DOHH2 (cell line): ENCODE measurements at regions not wholly inside any gene's neighbourhood (a gene's known extent, or its start where the extent isn't known, plus 50 kb on each side); places are given as distances from the start of the nearest gene placed in this dataset.

Experiments
- EZH2phosphoT487 ChIP-seq: fragments of 200-600 bp; sonication (generic); IDR thresholded peaks from 2 replicates; pipeline ENCODE4 v1.6.1; 2017; ENCODE audit warnings: borderline replicate concordance, mild to moderate bottlenecking, antibody characterized with exemption, low read length, moderate library complexity, mixed read lengths
- TF ChIP-seq, protein P1 (sequence below): fragments of 200-600 bp; sonication (generic); IDR thresholded peaks from one replicate; pipeline ENCODE4 v1.5.1; 2014; ENCODE audit warnings: antibody characterized with exemption, mild to moderate bottlenecking, low read depth, low read length; ENCODE audit not compliant: poor library complexity, severe bottlenecking

DNA sequence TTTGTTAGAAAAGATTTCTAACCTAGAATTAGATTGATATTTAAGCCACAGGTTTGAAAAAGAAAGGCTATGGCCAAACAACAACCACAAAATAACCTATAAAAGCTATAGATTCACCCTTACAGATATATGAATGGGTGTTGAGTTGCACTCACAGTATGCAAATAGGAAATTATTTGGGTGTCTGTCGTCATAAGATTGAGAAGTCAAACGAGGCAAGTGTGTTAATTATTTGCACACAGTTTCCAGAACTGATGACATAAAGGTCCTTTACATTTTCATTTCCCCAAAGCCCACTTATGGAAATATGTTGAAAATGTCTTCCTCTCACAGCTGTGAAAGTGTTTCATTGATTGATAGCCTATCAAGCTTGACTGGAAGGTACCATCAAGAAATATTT, 101.2 kb upstream of the CXCL13 start:
- TF ChIP-seq, protein P1, sequence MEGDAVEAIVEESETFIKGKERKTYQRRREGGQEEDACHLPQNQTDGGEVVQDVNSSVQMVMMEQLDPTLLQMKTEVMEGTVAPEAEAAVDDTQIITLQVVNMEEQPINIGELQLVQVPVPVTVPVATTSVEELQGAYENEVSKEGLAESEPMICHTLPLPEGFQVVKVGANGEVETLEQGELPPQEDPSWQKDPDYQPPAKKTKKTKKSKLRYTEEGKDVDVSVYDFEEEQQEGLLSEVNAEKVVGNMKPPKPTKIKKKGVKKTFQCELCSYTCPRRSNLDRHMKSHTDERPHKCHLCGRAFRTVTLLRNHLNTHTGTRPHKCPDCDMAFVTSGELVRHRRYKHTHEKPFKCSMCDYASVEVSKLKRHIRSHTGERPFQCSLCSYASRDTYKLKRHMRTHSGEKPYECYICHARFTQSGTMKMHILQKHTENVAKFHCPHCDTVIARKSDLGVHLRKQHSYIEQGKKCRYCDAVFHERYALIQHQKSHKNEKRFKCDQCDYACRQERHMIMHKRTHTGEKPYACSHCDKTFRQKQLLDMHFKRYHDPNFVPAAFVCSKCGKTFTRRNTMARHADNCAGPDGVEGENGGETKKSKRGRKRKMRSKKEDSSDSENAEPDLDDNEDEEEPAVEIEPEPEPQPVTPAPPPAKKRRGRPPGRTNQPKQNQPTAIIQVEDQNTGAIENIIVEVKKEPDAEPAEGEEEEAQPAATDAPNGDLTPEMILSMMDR, result no peak
- no peak for TF ChIP-seq EZH2phosphoT487
